Suprapubic skin (tissue), 4 donors: ENCODE measurements at regions not wholly inside any gene's neighbourhood (a gene's known extent, or its start where the extent isn't known, plus 50 kb on each side); places are given as distances from the start of the nearest gene placed in this dataset.

ENCODE experiments used
- DNase-seq, 2 donors: peaks; one replicate each; pipeline ENCODE4 v3.0.0-alpha.2; 2019; ENCODE audit warnings: low spot score in 2 of 2
- H3K27ac ChIP-seq: fragments of 200-600 bp; sonication (generic); one replicate; pipeline ENCODE4 v1.5.1; 2019
- H3K27me3 ChIP-seq: fragments of 200-600 bp; sonication (generic); one replicate; pipeline ENCODE4 v1.5.1; 2019
- H3K36me3 ChIP-seq: fragments of 200-600 bp; sonication (generic); one replicate; pipeline ENCODE4 v1.5.1; 2019
- H3K4me1 ChIP-seq: fragments of 200-600 bp; sonication (generic); one replicate; pipeline ENCODE4 v1.5.1; 2019
- H3K4me3 ChIP-seq: fragments of 200-600 bp; sonication (generic); one replicate; pipeline ENCODE4 v1.5.1; 2019; ENCODE audit warnings: mild to moderate bottlenecking
- H3K9me3 ChIP-seq: fragments of 200-600 bp; sonication (generic); one replicate; pipeline ENCODE4 v1.5.1; 2019
- CTCF ChIP-seq, 2 donors: fragments of 200-600 bp in 1 of 2; fragments of 450-650 bp in 1 of 2; sonication (generic) in 1 of 2; IDR thresholded peaks; one replicate each; pipeline ENCODE4 v1.5.1; 2016 to 2019; ENCODE audit warnings: antibody characterized with exemption in 2 of 2, mild to moderate bottlenecking in 1 of 2, moderate library complexity in 1 of 2
- EP300 ChIP-seq: sonication (generic); formaldehyde crosslinking; IDR thresholded peaks from one replicate; pipeline ENCODE4 v1.6.1; 2017; ENCODE audit warnings: antibody characterized with exemption
- POLR2A ChIP-seq, 2 donors: fragments of 450-650 bp; IDR thresholded peaks; one replicate each; pipeline ENCODE4 v1.6.1; 2017; ENCODE audit warnings: antibody characterized with exemption in 2 of 2, mild to moderate bottlenecking in 2 of 2, moderate library complexity in 2 of 2
- POLR2AphosphoS5 ChIP-seq, 3 donors: sonication (generic); formaldehyde crosslinking; IDR thresholded peaks; one replicate each; pipeline ENCODE4 v1.6.1; 2017; ENCODE audit warnings: antibody characterized with exemption in 3 of 3
- WGBS: methylation state at CpG from one replicate; pipeline ENCODE4 v1.1.5; 2018; 5-methylcytosine and 5-hydroxymethylcytosine counted together

GRCh38 chr20:24291014-24291413, 178.4 kb upstream of the SYNDIG1 start:
- Histone ChIP-seq H3K36me3 (no peaks in the 10 kb centered on the region), H3K4me3 (no peak overlapping the region), H3K9me3 (no peaks in the 10 kb centered on the region), H3K27ac (no peak overlapping the region), H3K27me3 (no peaks in the 10 kb centered on the region), H3K4me1 (no peaks in the 10 kb centered on the region)
- 81% methylated on average over 3 of the region's 3 CpGs for WGBS
- no peak for TF ChIP-seq EP300
- no peak for TF ChIP-seq POLR2AphosphoS5 (IDR thresholded peaks at IDR 0.05)
- no peak for TF ChIP-seq CTCF (IDR thresholded peaks at IDR 0.05)
- TF ChIP-seq POLR2A (IDR thresholded peaks at IDR 0.05) = no peak
- DNase-seq = no peak

GRCh38 chr20:24289737-24290481, 179.5 kb upstream of the SYNDIG1 start:
- WGBS = 44% methylated on average over 7 of the region's 7 CpGs
- DNase-seq = no peak
- no peaks in the 10 kb centered on the region for H3K36me3 ChIP-seq

GRCh38 chr20:24283186-24283585, 186.2 kb upstream of the SYNDIG1 start:
- no peak for DNase-seq
- 81% methylated on average over 5 of the region's 5 CpGs for WGBS
- TF ChIP-seq EP300 (no peak), POLR2AphosphoS5 (IDR thresholded peaks at IDR 0.05) (no peak), CTCF (IDR thresholded peaks at IDR 0.05) (no peak), POLR2A (IDR thresholded peaks at IDR 0.05) (no peak)

More at GRCh38 chr20:24289737-24290481, 179.5 kb upstream of the SYNDIG1 start:
- no peaks in the 10 kb centered on the region for H3K27me3 ChIP-seq
- no peaks in the 10 kb centered on the region for H3K4me1 ChIP-seq
- no peak for TF ChIP-seq CTCF (IDR thresholded peaks at IDR 0.05)
- TF ChIP-seq EP300 = no peak
- no peak for TF ChIP-seq POLR2AphosphoS5 (IDR thresholded peaks at IDR 0.05)
- no peaks in the 10 kb centered on the region for H3K9me3 ChIP-seq
- H3K4me3 ChIP-seq = no peak overlapping the region
- H3K27ac ChIP-seq = no peak overlapping the region

GRCh38 chr20:24277196-24277595, 192.2 kb upstream of the SYNDIG1 start:
- no peak overlapping the region for H3K27ac ChIP-seq
- H3K36me3 ChIP-seq = no peaks in the 10 kb centered on the region
- no peaks in the 10 kb centered on the region for H3K27me3 ChIP-seq
- 83% methylated on average over 9 of the region's 9 CpGs for WGBS
- no peaks in the 10 kb centered on the region for H3K9me3 ChIP-seq
- no peak overlapping the region for H3K4me3 ChIP-seq
- H3K4me1 ChIP-seq = no peaks in the 10 kb centered on the region
- DNase-seq = no peak
- TF ChIP-seq CTCF (IDR thresholded peaks at IDR 0.05) (no peak), EP300 (no peak), POLR2AphosphoS5 (IDR thresholded peaks at IDR 0.05) (no peak), POLR2A (IDR thresholded peaks at IDR 0.05) (no peak)

More at GRCh38 chr20:24283186-24283585, 186.2 kb upstream of the SYNDIG1 start:
- Histone ChIP-seq H3K27me3 (no peaks in the 10 kb centered on the region), H3K9me3 (no peaks in the 10 kb centered on the region), H3K36me3 (no peaks in the 10 kb centered on the region), H3K4me3 (no peak overlapping the region), H3K27ac (no peak overlapping the region), H3K4me1 (no peaks in the 10 kb centered on the region)

- no peak for DNase-seq
- H3K27ac ChIP-seq = no peak overlapping the region
- H3K27me3 ChIP-seq = no peaks in the 10 kb centered on the region
- no peaks in the 10 kb centered on the region for H3K4me1 ChIP-seq
- H3K36me3 ChIP-seq = no peaks in the 10 kb centered on the region
- no peak overlapping the region for H3K4me3 ChIP-seq
- no peaks in the 10 kb centered on the region for H3K9me3 ChIP-seq
- no peak for TF ChIP-seq POLR2A (IDR thresholded peaks at IDR 0.05)
- no peak for TF ChIP-seq EP300
- no peak for TF ChIP-seq CTCF (IDR thresholded peaks at IDR 0.05)
- TF ChIP-seq POLR2AphosphoS5 (IDR thresholded peaks at IDR 0.05) = no peak
- 58% methylated on average over 3 of the region's 3 CpGs for WGBS
These were observed 193.3 kb upstream of the SYNDIG1 start for GRCh38 chr20:24275946-24276705.
